GM19463 (cell line): ENCODE measurements at regions not wholly inside any gene's neighbourhood (a gene's known extent, or its start where the extent isn't known, plus 50 kb on each side); places are given as distances from the start of the nearest gene placed in this dataset.
A peak's percentile ranks its signal among the peaks of the same experiment; 100 is the strongest.

ENCODE experiments used
- ATAC-seq: cut with Tn5 transposase; IDR thresholded peaks from one replicate; pipeline ENCODE4 v1.9.1; 2021; ENCODE audit warnings: mild to moderate bottlenecking, moderate library complexity; ENCODE audit not compliant: unreplicated experiment

DNA sequence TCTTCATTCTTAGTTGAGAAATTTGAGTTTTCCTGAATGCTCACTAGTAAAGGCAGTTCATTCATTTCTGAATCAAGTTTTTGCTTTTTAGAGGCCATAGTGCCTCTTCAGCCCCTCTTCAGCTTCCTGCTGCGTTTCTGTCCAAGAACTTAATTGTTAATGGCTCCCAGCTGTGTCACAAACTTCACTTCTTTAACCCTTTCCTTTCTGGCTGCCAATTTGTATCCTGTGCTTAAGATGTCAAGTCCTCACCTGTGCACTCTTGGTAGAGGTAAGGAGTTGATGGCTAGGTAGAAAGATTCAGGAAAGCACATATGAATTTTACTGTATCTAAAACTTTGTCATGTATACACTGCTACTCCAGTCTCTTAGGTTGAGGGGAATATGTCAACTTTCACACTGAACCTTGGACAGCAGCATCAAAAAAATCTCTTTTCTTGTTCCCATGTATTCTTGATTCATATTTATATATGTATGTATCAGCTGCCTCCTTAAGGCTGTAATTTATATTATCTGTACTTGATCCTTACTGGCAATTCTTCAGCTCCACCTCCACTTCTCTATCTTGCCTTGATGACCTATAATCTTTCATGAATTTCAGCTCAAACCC lies 612.8 kb downstream of the LMO4 start:
- no peak for ATAC-seq

GRCh38 chr1:87942165-87942564 lies 613.5 kb downstream of the LMO4 start:
- no peak for ATAC-seq

GRCh38 chr1:87949711-87950110 lies 621.0 kb downstream of the LMO4 start:
- ATAC-seq: no peak

- no peak for ATAC-seq
Measured at GRCh38 chr1:87950369-87950768, 621.7 kb downstream of the LMO4 start.

DNA sequence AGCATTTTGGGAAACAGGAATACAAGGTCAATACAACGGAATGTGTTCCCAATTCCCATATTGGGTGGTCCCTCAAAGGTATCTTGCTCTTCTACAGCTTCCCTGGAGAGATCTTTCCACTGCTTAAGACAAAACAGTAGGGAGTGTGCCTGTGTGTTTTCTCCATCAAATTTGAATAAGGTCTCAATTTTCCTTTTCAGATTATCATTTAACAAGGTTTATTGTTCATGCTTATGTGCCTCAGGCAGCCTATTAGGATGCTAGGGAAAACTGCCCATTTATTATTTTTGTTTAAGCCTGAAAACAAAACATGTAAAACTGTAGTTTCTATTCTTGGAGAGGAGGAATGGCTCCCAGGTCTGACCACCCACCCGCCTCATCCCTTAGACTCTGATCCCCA lies 622.7 kb downstream of the LMO4 start:
- no peak for ATAC-seq

- ATAC-seq: no peak
Measured at GRCh38 chr1:87951852-87952251, 623.2 kb downstream of the LMO4 start.

- ATAC-seq: no peak
Measured at GRCh38 chr1:87953121-87953520, 624.4 kb downstream of the LMO4 start.

GRCh38 chr1:87953732-87954344 lies 625.2 kb downstream of the LMO4 start:
- ATAC-seq: peak; percentile 92

- ATAC-seq: no peak
Measured at GRCh38 chr1:87955038-87955437, 626.4 kb downstream of the LMO4 start.

GRCh38 chr1:87956072-87956471 lies 627.4 kb downstream of the LMO4 start:
- ATAC-seq: no peak

GRCh38 chr1:87956750-87957149 lies 628.1 kb downstream of the LMO4 start:
- no peak for ATAC-seq

- ATAC-seq: no peak
Measured at GRCh38 chr1:87957331-87957730, 628.7 kb downstream of the LMO4 start.

DNA sequence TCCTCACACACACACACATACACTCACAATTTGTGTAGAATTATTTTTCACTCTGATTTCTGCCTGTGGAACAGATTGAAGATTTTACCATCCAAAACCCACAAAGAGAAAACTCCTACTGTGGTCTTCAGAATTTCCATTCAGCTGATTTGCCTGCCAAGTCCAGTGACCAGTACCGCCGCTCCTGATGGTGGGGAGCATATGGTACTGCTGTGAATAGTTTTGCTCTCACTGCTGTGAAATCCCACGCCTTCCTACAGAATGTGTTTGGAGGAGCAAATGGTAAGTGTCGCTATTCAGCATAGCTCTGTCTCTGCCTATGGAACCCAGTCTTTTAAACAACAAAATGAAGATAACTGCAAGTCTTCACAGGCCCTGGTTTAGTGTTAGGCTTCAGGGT lies 629.5 kb downstream of the LMO4 start:
- ATAC-seq: no peak

GRCh38 chr1:87958716-87959115 lies 630.0 kb downstream of the LMO4 start:
- no peak for ATAC-seq

DNA sequence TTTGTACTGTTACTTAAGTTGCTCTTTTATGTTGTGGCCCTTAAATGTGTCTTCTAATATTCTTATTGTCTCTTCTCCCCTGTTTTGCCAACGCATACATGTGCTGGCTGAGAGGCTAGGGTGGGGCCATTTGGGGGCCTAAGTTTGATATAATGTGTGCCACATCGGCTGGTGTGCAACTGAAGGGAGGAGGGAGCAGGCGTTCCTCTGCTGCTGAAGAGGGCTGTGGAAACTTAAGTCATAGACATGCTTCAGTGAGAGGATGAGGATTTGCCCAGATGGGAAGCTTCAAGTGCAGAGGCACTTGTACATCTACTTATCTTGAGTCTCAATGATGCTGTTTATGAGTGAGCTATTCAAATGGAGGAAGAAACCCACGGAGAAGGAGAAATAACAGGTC lies 630.6 kb downstream of the LMO4 start:
- ATAC-seq: no peak

- no peak for ATAC-seq
Measured at GRCh38 chr1:87961992-87962391, 633.3 kb downstream of the LMO4 start.

GRCh38 chr1:87963556-87963955 lies 634.9 kb downstream of the LMO4 start:
- ATAC-seq: no peak

GRCh38 chr1:87965193-87965592 lies 636.5 kb downstream of the LMO4 start:
- ATAC-seq: no peak

GRCh38 chr1:87968197-87968955 lies 639.7 kb downstream of the LMO4 start:
- ATAC-seq: no peak

- ATAC-seq: no peak
Measured at GRCh38 chr1:87969040-87969439, 640.4 kb downstream of the LMO4 start.

DNA sequence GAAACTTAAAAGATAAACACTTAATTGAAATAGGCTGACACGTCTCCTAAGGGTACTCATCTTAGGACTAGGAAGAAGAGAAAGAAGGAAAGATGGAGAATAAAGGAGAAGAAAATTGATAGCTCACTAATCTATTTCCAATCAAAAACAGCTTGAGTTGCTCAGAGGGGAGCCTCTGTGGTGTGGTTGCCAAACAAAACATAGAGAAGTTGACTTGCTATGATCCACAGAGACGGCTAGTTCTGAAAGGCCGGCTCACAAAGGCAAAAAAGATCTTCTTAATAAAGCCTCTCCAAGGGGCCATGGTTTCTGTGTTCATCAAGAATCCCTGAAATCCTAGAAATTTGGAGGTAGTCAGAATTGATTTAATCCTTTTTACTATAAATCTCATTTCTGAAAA lies 644.1 kb downstream of the LMO4 start:
- no peak for ATAC-seq

DNA sequence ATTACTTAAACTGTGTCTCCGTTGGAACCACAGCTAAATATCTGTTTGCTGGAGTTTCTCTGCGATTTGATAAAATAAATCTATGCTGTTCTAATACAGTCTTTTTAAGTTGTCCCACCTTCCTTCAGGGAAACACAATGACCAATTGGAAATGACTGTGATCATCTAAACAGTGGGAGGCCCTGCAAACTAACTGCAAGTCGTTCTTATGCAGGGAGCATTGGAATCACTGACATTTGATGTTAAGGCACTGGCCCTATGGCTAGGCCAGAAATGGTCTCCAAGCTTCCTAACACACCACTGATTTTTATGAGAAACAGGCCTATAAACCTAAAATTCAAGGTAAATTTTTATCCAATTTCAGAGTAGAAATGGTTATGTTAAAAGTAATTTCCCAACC lies 645.2 kb downstream of the LMO4 start:
- no peak for ATAC-seq
